H1 (cell line): ENCODE measurements at regions not wholly inside any gene's neighbourhood (a gene's known extent, or its start where the extent isn't known, plus 50 kb on each side); places are given as distances from the start of the nearest gene placed in this dataset.

Source experiments
- CTCF ChIA-PET: fragments of 300-600 bp; sonication (Branson Sonifier 250); formaldehyde crosslinking; loops from one replicate; lab custom pipeline; 2021; ENCODE audit not compliant: partially characterized antibody; lab: Charles Lee
- POLR2A ChIA-PET: fragments of 300-600 bp; sonication (Branson Sonifier 250); formaldehyde crosslinking; loops from one replicate; lab custom pipeline; 2021; ENCODE audit warnings: inconsistent platforms; ENCODE audit not compliant: partially characterized antibody; lab: Charles Lee
- DNase-seq, 2 experiments: peaks; one replicate each; pipeline versions ENCODE4 v3.0.0 to v3.0.0-alpha.2; 2010 to 2022; ENCODE audit warnings: low spot score in 2 of 2, low read depth in 1 of 2, mixed read lengths in 1 of 2
- FAIRE-seq: peaks from 2 replicates; lab custom pipeline; 2011; peaks lifted over from hg19 to GRCh38; lab: Jason Lieb, UNC
- H2AFZ ChIP-seq: 2 replicates; pipeline ENCODE4 v1.8.1; 2012; ENCODE audit warnings: low read length, inconsistent platforms
- H2AK5ac ChIP-seq: 2 replicates; pipeline ENCODE4 v1.6.1; 2013; ENCODE audit warnings: low read depth, low read length
- H2BK120ac ChIP-seq: replicated peaks from 2 replicates; pipeline ENCODE3; 2013; ENCODE audit warnings: low read depth, low read length, inconsistent platforms
- H2BK12ac ChIP-seq: 2 replicates; pipeline ENCODE4 v1.6.1; 2013; ENCODE audit warnings: low read depth, low read length
- H2BK15ac ChIP-seq: 2 replicates; pipeline ENCODE4 v1.6.1; 2013; ENCODE audit warnings: low read length
- H2BK20ac ChIP-seq: 2 replicates; pipeline ENCODE4 v1.6.1; 2013; ENCODE audit warnings: low read length
- H2BK5ac ChIP-seq: 2 replicates; pipeline ENCODE4 v1.6.1; 2013; ENCODE audit warnings: low read depth, low read length
- H3K14ac ChIP-seq: 2 replicates; pipeline ENCODE4 v1.6.1; 2013; ENCODE audit warnings: inconsistent platforms; ENCODE audit not compliant: insufficient read length
- H3K18ac ChIP-seq: 2 replicates; pipeline ENCODE4 v1.6.1; 2013; ENCODE audit warnings: low read length; ENCODE audit errors: extremely low read depth
- H3K23ac ChIP-seq: 2 replicates; pipeline ENCODE4 v1.6.1; 2013; ENCODE audit warnings: inconsistent platforms; ENCODE audit not compliant: insufficient read length
- H3K23me2 ChIP-seq: 2 replicates; pipeline ENCODE4 v1.6.1; 2013; ENCODE audit warnings: low read depth, low read length
- H3K27ac ChIP-seq: 2 replicates; pipeline ENCODE4 v1.6.1; 2011; ENCODE audit warnings: low read depth, low read length, inconsistent platforms
- H3K27me3 ChIP-seq, 4 experiments: replicated peaks in 1 of 4; 1 replicate in 1 of 4; 2 replicates in 3 of 4; pipeline versions ENCODE4 v1.6.1 to v1.8.1; 2011 to 2013; ENCODE audit warnings: low read length in 3 of 4, mild to moderate bottlenecking in 3 of 4, inconsistent platforms in 2 of 4, mixed read lengths in 2 of 4, moderate library complexity in 1 of 4; ENCODE audit not compliant: control insufficient read depth in 3 of 4, insufficient read depth in 3 of 4; ENCODE audit errors: extremely low read depth in 1 of 4
- H3K36me3 ChIP-seq, 4 experiments: 2 replicates each; pipeline versions ENCODE4 v1.6.1 to v1.8.1; 2011 to 2013; ENCODE audit warnings: mild to moderate bottlenecking in 4 of 4, low read length in 3 of 4, moderate library complexity in 2 of 4, control low read depth in 1 of 4, inconsistent platforms in 1 of 4; ENCODE audit not compliant: insufficient read depth in 4 of 4, control insufficient read depth in 2 of 4
- H3K4ac ChIP-seq: replicated peaks from 2 replicates; pipeline ENCODE3; 2013; ENCODE audit warnings: low read length, low read depth, mixed read lengths, inconsistent platforms; ENCODE audit not compliant: insufficient read length
- H3K4me1 ChIP-seq, 4 experiments: replicated peaks in 1 of 4; 1 replicate in 1 of 4; 2 replicates in 3 of 4; pipeline versions ENCODE4 v1.6.1 to v1.8.1; 2011 to 2013; ENCODE audit warnings: low read length in 3 of 4, inconsistent platforms in 2 of 4, mixed read lengths in 1 of 4; ENCODE audit not compliant: insufficient read depth in 4 of 4, control insufficient read depth in 3 of 4
- H3K4me2 ChIP-seq, 2 experiments: 2 replicates each; pipeline versions ENCODE4 v1.6.1 to v1.8.1; 2011 to 2013; ENCODE audit warnings: low read depth in 2 of 2, low read length in 2 of 2, control low read depth in 1 of 2, inconsistent platforms in 1 of 2, mild to moderate bottlenecking in 1 of 2; ENCODE audit not compliant: insufficient read depth in 1 of 2
- H3K4me3 ChIP-seq, 4 experiments: fragments of 200-600, 300-600 bp in 1 of 4; sonication (generic), shearing (Covaris generic), sonication (Bioruptor Twin) in 1 of 4; 2 replicates each; pipeline versions ENCODE4 v1.5.1 to v1.8.1; 2011 to 2016; ENCODE audit warnings: low read length in 4 of 4, low read depth in 3 of 4, control low read depth in 2 of 4, inconsistent platforms in 2 of 4, mild to moderate bottlenecking in 2 of 4, mixed read lengths in 1 of 4, moderate library complexity in 1 of 4; ENCODE audit not compliant: insufficient read depth in 2 of 4; ENCODE audit errors: extremely low read depth in 1 of 4
- H3K56ac ChIP-seq: replicated peaks from 2 replicates; pipeline ENCODE3; 2013; ENCODE audit warnings: low read depth, mild to moderate bottlenecking, mixed read lengths, low read length, inconsistent platforms; ENCODE audit not compliant: insufficient read length
- H3K79me1 ChIP-seq: 2 replicates; pipeline ENCODE4 v1.6.1; 2013; ENCODE audit warnings: low read depth, low read length, control low read depth
- H3K79me2 ChIP-seq, 2 experiments: 2 replicates each; pipeline versions ENCODE4 v1.6.1 to v1.8.1; 2012 to 2013; ENCODE audit warnings: low read length in 2 of 2, mild to moderate bottlenecking in 2 of 2, inconsistent platforms in 1 of 2; ENCODE audit not compliant: insufficient read depth in 2 of 2, control insufficient read depth in 1 of 2
- H3K9ac ChIP-seq, 4 experiments: replicated peaks in 1 of 4; 1 replicate in 1 of 4; 2 replicates in 3 of 4; pipeline versions ENCODE4 v1.6.1 to v1.8.1; 2011 to 2013; ENCODE audit warnings: low read depth in 3 of 4, low read length in 3 of 4, control low read depth in 2 of 4, mild to moderate bottlenecking in 2 of 4, moderate library complexity in 2 of 4, inconsistent platforms in 1 of 4; ENCODE audit errors: extremely low read depth in 1 of 4
- H3K9me3 ChIP-seq, 2 experiments: 2 replicates each; pipeline versions ENCODE4 v1.6.1 to v1.8.1; 2012 to 2013; ENCODE audit warnings: mild to moderate bottlenecking in 2 of 2, moderate library complexity in 2 of 2, control low read depth in 1 of 2, inconsistent platforms in 1 of 2, low read depth in 1 of 2, low read length in 1 of 2, mixed read lengths in 1 of 2; ENCODE audit not compliant: insufficient read depth in 2 of 2
- H4K20me1 ChIP-seq, 2 experiments: replicated peaks in 1 of 2; 2 replicates each; pipeline versions ENCODE3 to v1.8.1; 2011 to 2013; ENCODE audit warnings: inconsistent platforms in 2 of 2, low read length in 2 of 2, mild to moderate bottlenecking in 1 of 2; ENCODE audit not compliant: insufficient read depth in 2 of 2, control insufficient read depth in 1 of 2
- H4K5ac ChIP-seq: 2 replicates; pipeline ENCODE4 v1.6.1; 2013; ENCODE audit warnings: low read length, low read depth, mixed read lengths, inconsistent platforms; ENCODE audit not compliant: insufficient read length
- H4K8ac ChIP-seq: 2 replicates; pipeline ENCODE4 v1.8.0; 2013; ENCODE audit warnings: mild to moderate bottlenecking, moderate library complexity, low read length, inconsistent platforms; ENCODE audit not compliant: insufficient read depth; ENCODE audit errors: extremely low read depth
- H4K91ac ChIP-seq: replicated peaks from 2 replicates; pipeline ENCODE3; 2013; ENCODE audit warnings: low read length, mixed read lengths, inconsistent platforms; ENCODE audit not compliant: insufficient read length
- CTBP2 ChIP-seq: IDR thresholded peaks from 2 replicates; pipeline ENCODE4 v1.7.0; 2011; ENCODE audit warnings: borderline replicate concordance, mild to moderate bottlenecking, moderate library complexity, mixed read lengths, low read length; ENCODE audit not compliant: insufficient read depth, insufficient read length
- EZH2 ChIP-seq: fragments of 200-600 bp; sonication (generic); IDR thresholded peaks from 2 replicates; pipeline ENCODE4 v1.7.1; 2012; ENCODE audit warnings: low read depth, mild to moderate bottlenecking, moderate library complexity, low read length, inconsistent platforms; ENCODE audit not compliant: severe bottlenecking
- FOSL1 ChIP-seq: IDR thresholded peaks from 2 replicates; pipeline ENCODE4 v1.6.1; 2011; ENCODE audit warnings: mild to moderate bottlenecking, low read depth, low read length, moderate library complexity; ENCODE audit not compliant: insufficient read depth
- GTF2F1 ChIP-seq: IDR thresholded peaks from 2 replicates; pipeline ENCODE4 v1.6.1; 2012; ENCODE audit warnings: low read depth, low read length, improper control_type of control experiment, borderline replicate concordance
- HDAC6 ChIP-seq: IDR thresholded peaks from one replicate; pipeline ENCODE4 v1.7.1; 2012; ENCODE audit warnings: low read depth, mild to moderate bottlenecking, inconsistent platforms, low read length, moderate library complexity
- MAFK ChIP-seq: IDR thresholded peaks from 2 replicates; pipeline ENCODE4 v1.6.1; 2012; ENCODE audit warnings: low read depth, mild to moderate bottlenecking, improper control_type of control experiment, low read length
- POLR2A ChIP-seq, 2 experiments: IDR thresholded peaks; 1 replicate in 1 of 2; 2 replicates in 1 of 2; pipeline ENCODE4 v1.6.1; 2011; ENCODE audit warnings: low read depth in 2 of 2, low read length in 2 of 2, mild to moderate bottlenecking in 2 of 2; ENCODE audit errors: control extremely low read depth in 1 of 2
- RFX5 ChIP-seq: IDR thresholded peaks from 2 replicates; pipeline ENCODE4 v1.6.1; 2011; ENCODE audit warnings: low read depth, low read length, improper control_type of control experiment, borderline replicate concordance
- SRF ChIP-seq: IDR thresholded peaks from 2 replicates; pipeline ENCODE4 v1.6.1; 2011; ENCODE audit warnings: mild to moderate bottlenecking, low read depth, low read length, moderate library complexity
- SUZ12 ChIP-seq: fragments of 200-600 bp; sonication (generic); IDR thresholded peaks from 2 replicates; pipeline ENCODE4 v1.6.1; 2012; ENCODE audit warnings: mild to moderate bottlenecking, inconsistent platforms, low read length, moderate library complexity, mixed read lengths
- USF2 ChIP-seq: IDR thresholded peaks from 2 replicates; pipeline ENCODE4 v1.6.1; 2011; ENCODE audit warnings: low read length, improper control_type of control experiment
- WGBS, 2 experiments: shearing (Covaris generic) in 1 of 2; methylation state at CpG; one replicate each; pipeline versions ENCODE4 v1.1.6 to v1.1.7; 2013 to 2015; ENCODE audit warnings: low lambda C conversion rate in 2 of 2, mixed read lengths in 2 of 2, inconsistent platforms in 1 of 2, low coverage in 1 of 2, missing lambda C conversion rate in 1 of 2; ENCODE audit not compliant: insufficient replicate concordance in 2 of 2, insufficient coverage in 1 of 2, insufficient read length in 1 of 2; ENCODE audit errors: extremely low coverage in 1 of 2, missing lambda C conversion rate in 1 of 2; 5-methylcytosine and 5-hydroxymethylcytosine counted together
- TF ChIP-seq, protein P1 (sequence below): IDR thresholded peaks from 2 replicates; pipeline ENCODE4 v1.6.1; 2011; ENCODE audit warnings: low read depth, mild to moderate bottlenecking, low read length; ENCODE audit not compliant: insufficient read depth

DNA sequence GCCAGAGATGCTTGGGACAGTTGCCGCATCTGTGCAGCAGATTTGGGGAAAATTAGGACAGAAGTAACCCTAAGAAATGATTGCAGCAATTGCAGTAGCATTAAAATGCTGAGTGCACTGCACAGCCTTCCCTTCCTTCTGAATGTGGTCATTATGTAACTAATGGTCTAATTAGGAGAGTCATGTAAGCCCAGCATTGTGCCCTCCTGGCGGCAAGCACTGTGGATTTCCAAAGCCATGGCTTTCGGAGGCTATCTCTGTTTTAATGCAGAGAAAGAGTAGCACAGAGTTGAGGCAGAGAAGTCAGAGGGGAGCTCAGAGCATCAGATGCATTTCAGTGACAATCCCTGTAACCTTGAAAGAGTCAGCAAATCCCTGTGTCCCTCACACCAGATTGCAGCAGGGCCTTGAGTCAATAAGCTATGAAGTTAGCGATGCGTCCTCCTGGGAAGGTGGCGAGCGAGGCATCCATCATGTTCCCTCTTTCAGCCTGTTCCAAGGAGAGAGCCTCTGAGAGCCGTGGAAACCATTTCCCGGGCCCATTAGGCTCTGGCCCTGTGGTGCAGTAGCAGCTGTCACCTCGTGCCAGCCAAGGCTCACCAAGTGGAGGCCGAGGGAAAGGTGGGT is 307.2 kb downstream of the FBXO15 start:
- no peak for DNase-seq
- Histone ChIP-seq H2BK120ac (no peak overlapping the region), H4K8ac (no peak overlapping the region)
- TF ChIP-seq MAFK, result no peak
- no peak for TF ChIP-seq RFX5
- TF ChIP-seq HDAC6, result no peak
- TF ChIP-seq, protein P1, sequence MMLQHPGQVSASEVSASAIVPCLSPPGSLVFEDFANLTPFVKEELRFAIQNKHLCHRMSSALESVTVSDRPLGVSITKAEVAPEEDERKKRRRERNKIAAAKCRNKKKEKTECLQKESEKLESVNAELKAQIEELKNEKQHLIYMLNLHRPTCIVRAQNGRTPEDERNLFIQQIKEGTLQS, result no peak
- TF ChIP-seq CTBP2, result no peak
- TF ChIP-seq GTF2F1, result no peak
- TF ChIP-seq USF2, result no peak
- TF ChIP-seq POLR2A (IDR thresholded peaks at IDR 0.05; ENCODE audit: control extremely low read depth in 1 of 2, low read depth in 2 of 2, low read length in 2 of 2), result no peak
- no peak for TF ChIP-seq SRF
- no peak for TF ChIP-seq FOSL1
- no peak for TF ChIP-seq SUZ12
- no peak for TF ChIP-seq EZH2

More for the DNA sequence above, 307.2 kb downstream of the FBXO15 start:
- peak overlapping the region; percentile 65; the same call in 1 of the 2 replicates for H2AFZ ChIP-seq
- no peak overlapping the region for H3K14ac ChIP-seq
- no peak overlapping the region for H2BK12ac ChIP-seq
- no peaks in the 10 kb centered on the region for H3K23me2 ChIP-seq
- CTCF ChIA-PET, result interaction anchor here (0.7 to 2.0 kb wide), 2 partner anchors 9 to 242 kb away, joined by 3 to 5 read pairs; no protein-coding TSS in a partner anchor
- H2BK5ac ChIP-seq, result no peak overlapping the region
- no peaks in the 10 kb centered on the region for H3K79me1 ChIP-seq
- no peak overlapping the region for H3K27ac ChIP-seq
- no peak overlapping the region for H3K23ac ChIP-seq
- no peak overlapping the region for H4K5ac ChIP-seq
- H3K79me2 ChIP-seq, result no peaks in the 10 kb centered on the region
- no peak overlapping the region for H3K9ac ChIP-seq
- H3K4me1 ChIP-seq, result peaks cover 0 to 3% (median 1%) of the 10 kb centered on the region in 4 experiments; a peak in 1 of 7 replicates
- H3K36me3 ChIP-seq, result no peaks in the 10 kb centered on the region
- H3K4me3 ChIP-seq, result no peak overlapping the region
- H2BK15ac ChIP-seq, result no peak overlapping the region
- no peak overlapping the region for H2AK5ac ChIP-seq
- no peak overlapping the region for H2BK20ac ChIP-seq
- no peak overlapping the region for H3K4me2 ChIP-seq
- no peak overlapping the region for H3K56ac ChIP-seq
- H3K27me3 ChIP-seq, result no peaks in the 10 kb centered on the region
- no peak for FAIRE-seq
- no peaks in the 10 kb centered on the region for H3K9me3 ChIP-seq
- no peak overlapping the region for H3K4ac ChIP-seq
- 91% methylated on average over 11 of the region's 11 CpGs; no CpG with 5 or more reads in 1 of the 2 experiments for WGBS, 2 experiments
- no peaks in the 10 kb centered on the region for H4K20me1 ChIP-seq
- POLR2A ChIA-PET, result no interaction called here
- H4K91ac ChIP-seq, result no peak overlapping the region
- H3K18ac ChIP-seq, result no peak overlapping the region
